Nucleus accumbens (tissue), 56 donors: ENCODE measurements at regions not wholly inside any gene's neighbourhood (a gene's known extent, or its start where the extent isn't known, plus 50 kb on each side); places are given as distances from the start of the nearest gene placed in this dataset.
"Not testable (repeated sequence)": the region's sequence is repeated elsewhere in the genome, so short reads cannot be mapped to it uniquely, and the experiment has no call there.

Experiments
- DNase-seq, 56 donors: peaks; one replicate each; lab custom pipeline; 2025; lab: John Stamatoyannopoulos, UW

GRCh38 chr5:112472614-112473013 lies 53.5 kb upstream of the EPB41L4A start:
- DNase-seq = no peak

GRCh38 chr5:112473989-112474388 lies 54.9 kb upstream of the EPB41L4A start:
- DNase-seq = no peak

- DNase-seq = peak in 1 of 56 donors; percentile 19
Measured at GRCh38 chr5:112475747-112476365, 56.8 kb upstream of the EPB41L4A start.

- DNase-seq = peak in 1 of 56 donors; percentile 21
Measured at GRCh38 chr5:112479418-112479817, 60.3 kb upstream of the EPB41L4A start.

- DNase-seq = no peak
Measured at GRCh38 chr5:112480501-112480900, 61.4 kb upstream of the EPB41L4A start.

- no peak for DNase-seq
Measured at GRCh38 chr5:112483704-112484103, 64.6 kb upstream of the EPB41L4A start.

- no peak for DNase-seq
Measured at GRCh38 chr5:112485934-112486355, 66.9 kb upstream of the EPB41L4A start.

GRCh38 chr5:112491257-112491656 lies 72.2 kb upstream of the EPB41L4A start:
- no peak for DNase-seq

GRCh38 chr5:112492291-112492690 lies 73.2 kb upstream of the EPB41L4A start:
- DNase-seq = peak in 39 of 56 donors; percentile 3 to 82 (median 37)

- DNase-seq = not testable (repeated sequence)
Measured at GRCh38 chr5:112503749-112504501, 84.8 kb upstream of the EPB41L4A start.

GRCh38 chr5:112509097-112509496 lies 90.0 kb upstream of the EPB41L4A start:
- not testable (repeated sequence) for DNase-seq

- DNase-seq = no peak
Measured at GRCh38 chr5:112511920-112512319, 92.8 kb upstream of the EPB41L4A start.

- DNase-seq = no peak
Measured at GRCh38 chr5:112512901-112513300, 93.8 kb upstream of the EPB41L4A start.

- no peak for DNase-seq
Measured at GRCh38 chr5:112514111-112514510, 95.0 kb upstream of the EPB41L4A start.

- DNase-seq = not testable (repeated sequence)
Measured at GRCh38 chr5:112520474-112520873, 101.4 kb upstream of the EPB41L4A start.

GRCh38 chr5:112522891-112523673 lies 104.0 kb upstream of the EPB41L4A start:
- DNase-seq = not testable (repeated sequence)

GRCh38 chr5:112523674-112524263 lies 104.7 kb upstream of the EPB41L4A start:
- DNase-seq = not testable (repeated sequence)

GRCh38 chr5:112525217-112525616 lies 106.1 kb upstream of the EPB41L4A start:
- DNase-seq = no peak

GRCh38 chr5:112528928-112529327 lies 109.9 kb upstream of the EPB41L4A start:
- DNase-seq = no peak

- DNase-seq = no peak
Measured at GRCh38 chr5:112529525-112529924, 110.4 kb upstream of the EPB41L4A start.
